NCI-H1417 (cell line): ENCODE measurements at regions not wholly inside any gene's neighbourhood (a gene's known extent, or its start where the extent isn't known, plus 50 kb on each side); places are given as distances from the start of the nearest gene placed in this dataset.

Experiments used
- DNase-seq, 3 experiments: peaks; one replicate each; lab custom pipeline; 2025; lab: John Stamatoyannopoulos, UW

DNA sequence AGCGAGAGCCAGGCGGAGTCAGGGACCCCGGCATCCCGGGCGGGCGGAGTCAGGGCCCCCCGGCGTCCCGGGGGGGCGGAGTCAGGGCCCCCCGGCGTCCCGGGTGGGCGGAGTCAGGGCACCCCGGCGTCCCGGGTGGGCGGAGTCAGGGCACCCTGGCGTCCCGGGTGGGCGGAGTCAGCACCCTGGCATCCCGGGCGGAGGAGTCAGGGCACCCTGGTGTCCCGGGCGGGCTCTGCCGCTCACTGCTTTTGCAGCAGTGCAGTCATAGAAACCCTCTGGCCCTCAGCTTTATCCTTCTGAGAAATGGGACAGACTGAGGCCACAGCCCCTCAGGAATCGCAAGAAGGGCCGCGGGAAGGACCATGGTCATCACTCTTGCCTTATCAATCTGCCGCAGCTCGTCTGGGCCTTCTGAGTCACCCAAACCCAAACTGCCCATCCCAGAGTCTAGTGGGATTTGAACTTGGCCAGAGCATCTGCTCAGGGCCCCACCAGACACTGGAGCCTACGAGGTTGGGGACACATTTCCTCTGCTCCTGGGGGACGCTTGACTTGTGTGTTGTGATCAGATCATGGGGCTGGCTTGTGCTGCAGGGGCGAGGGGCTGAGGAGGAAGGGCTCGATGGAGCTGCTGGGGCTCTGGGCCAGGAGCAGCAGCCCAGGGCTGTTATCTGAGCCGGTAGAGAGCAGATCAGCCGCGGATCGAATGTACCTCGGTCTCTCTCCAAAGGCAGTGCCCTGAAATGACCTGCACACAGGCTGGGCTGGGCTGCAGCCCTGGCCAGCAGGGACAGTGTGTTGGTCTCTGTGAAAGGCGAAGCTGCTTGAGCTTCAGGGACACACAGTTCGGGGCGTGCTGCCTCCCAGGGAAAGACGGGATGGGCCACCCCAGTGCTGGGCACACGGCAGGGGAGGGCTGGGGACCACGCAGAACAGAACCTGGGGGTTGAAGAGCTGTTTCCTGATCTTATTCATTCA lies 290.1 kb upstream of the HDAC4 start:
- DNase-seq, result no peak

GRCh38 chr2:239689985-239690384 lies 289.2 kb upstream of the HDAC4 start:
- DNase-seq, result peak in 1 of 3 experiments; percentile 4

DNA sequence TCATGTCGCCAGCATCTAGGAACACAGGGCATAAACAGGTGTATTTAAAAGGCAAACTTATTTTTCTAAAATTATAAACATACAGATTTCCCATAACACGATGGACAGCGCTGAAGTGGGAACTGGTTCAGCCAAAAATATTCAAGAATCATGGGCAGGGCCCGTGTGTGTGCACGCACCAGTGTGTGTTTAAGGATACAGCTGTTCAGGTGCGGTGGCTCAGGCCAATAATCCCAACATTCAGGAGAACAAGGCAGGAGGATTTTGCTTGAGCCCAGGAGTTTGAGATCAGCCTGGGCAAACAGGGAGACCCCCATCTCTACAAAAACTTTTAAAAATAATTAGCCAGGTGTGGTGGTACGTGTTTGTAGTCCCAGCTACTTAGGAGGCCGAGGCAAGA lies 288.6 kb upstream of the HDAC4 start:
- no peak for DNase-seq

DNA sequence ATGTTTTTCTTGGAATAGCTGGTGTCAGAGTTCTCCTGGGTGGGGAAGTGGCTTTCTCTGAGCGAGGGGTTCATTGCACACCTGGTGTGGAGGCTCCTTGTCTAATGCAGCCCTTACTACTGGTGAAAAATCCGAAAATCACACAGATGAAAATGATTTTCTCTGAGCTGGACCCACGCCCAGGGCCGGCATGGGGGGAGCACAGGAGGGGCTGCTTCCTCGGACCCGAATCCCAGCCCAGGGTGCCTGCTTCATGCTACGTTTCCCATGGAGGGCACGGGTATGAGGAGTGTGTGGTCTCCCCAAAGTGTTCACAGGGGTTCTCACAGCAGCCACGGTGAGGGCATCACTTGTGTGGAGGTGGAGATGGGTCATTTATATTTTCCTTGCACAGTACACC lies 288.0 kb upstream of the HDAC4 start:
- DNase-seq, result no peak

- DNase-seq, result no peak
These were observed 287.4 kb upstream of the HDAC4 start for GRCh38 chr2:239688122-239688681.

DNA sequence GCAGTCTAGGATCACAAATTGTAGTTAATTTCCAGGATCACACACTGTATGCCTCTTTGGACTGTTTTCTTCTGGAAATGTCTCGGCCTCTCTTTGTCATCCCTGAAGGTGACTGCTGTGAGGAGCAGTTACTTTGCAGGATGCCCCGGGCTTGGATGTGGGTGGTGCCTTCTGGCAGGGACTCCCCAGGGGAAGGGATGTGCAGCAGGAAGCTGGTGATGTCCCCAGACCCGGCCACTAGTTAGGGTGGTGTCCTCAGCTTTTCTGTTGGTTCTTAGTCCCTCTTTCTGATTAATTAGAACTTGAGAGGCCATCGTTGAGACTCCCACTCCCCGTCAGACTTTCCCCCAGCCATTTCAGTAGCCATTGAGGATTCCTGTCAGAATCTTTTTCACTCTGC lies 286.6 kb upstream of the HDAC4 start:
- no peak for DNase-seq

DNA sequence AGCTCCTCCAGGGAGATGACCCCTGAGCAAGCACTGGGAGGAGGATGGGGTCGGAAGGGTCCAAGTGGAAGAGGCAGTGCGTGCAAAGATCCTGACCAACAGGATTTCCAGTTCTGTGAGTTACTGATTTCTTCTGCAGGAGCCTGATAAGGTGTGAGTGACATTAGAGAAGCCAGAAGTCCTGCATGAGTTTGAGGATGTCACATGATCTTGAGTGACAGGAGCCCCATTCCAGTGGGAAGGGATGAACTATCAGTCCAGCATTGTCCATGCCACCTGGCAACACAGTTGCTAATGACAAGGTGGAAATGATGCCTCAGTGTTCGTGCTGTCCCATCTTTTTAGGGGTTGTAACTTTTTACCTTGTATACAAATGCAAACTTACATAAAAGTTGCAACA lies 285.1 kb upstream of the HDAC4 start:
- no peak for DNase-seq

GRCh38 chr2:239685556-239685955 lies 284.7 kb upstream of the HDAC4 start:
- DNase-seq, result no peak

DNA sequence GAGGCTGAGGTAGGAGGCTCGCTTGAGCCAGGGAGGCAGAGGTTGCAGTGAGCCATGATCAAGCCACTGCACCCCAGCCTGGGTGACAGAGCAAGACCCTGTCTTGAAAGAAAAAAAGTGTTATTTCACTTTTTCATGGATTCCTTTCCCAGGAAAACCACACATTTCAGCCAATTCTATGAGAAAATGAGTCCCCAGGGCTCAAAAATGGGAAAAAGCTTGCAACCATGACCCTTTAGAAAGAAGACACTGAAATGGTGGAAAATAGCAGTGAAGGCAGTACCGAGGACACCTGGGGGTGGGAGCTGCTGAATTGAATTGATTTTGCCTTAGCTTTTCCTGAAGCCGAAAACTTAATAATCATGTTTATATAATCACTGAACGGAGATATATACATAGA lies 284.2 kb upstream of the HDAC4 start:
- no peak for DNase-seq

GRCh38 chr2:239684271-239684810 lies 283.5 kb upstream of the HDAC4 start:
- DNase-seq, result no peak

DNA sequence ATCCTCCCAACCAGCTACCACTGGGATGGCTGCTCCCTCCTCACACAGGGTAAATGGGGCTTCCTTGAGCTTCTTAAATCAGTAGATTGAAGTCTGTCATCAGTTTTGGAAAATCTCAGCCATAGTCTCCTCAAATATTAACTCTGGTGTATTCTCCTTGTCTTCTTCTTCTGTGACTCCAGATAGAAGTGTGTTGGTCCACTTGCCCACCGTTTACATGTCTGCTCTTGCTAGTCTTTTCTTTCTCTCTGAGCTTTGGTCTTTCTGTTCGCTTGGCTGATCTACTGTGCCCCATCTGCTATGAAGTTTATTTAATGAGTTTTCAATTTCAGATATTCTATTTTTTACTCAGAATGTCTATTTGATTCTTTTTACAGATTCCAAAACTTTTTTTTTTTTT lies 281.7 kb upstream of the HDAC4 start:
- no peak for DNase-seq

DNA sequence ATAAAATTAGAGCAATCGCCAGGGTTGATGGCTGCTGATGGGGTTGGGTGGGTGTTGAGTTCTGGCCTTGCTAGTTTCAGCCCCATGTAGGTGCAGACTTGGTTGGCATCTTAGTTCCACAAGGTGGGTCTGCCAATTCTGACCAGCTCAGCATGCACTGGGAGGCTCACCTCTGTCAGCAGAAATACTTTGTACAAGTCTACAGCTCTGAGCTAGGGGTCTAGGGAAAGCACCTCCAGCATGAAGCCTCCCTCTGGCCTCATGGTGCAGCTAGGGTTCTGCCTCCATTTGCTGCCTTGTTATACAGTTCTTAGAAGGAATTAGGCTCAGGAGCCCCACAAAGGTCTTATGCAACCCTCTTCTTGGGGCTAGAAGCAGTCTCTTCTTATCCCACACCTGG lies 278.9 kb upstream of the HDAC4 start:
- DNase-seq, result no peak

GRCh38 chr2:239678666-239679296 lies 278.0 kb upstream of the HDAC4 start:
- no peak for DNase-seq

DNA sequence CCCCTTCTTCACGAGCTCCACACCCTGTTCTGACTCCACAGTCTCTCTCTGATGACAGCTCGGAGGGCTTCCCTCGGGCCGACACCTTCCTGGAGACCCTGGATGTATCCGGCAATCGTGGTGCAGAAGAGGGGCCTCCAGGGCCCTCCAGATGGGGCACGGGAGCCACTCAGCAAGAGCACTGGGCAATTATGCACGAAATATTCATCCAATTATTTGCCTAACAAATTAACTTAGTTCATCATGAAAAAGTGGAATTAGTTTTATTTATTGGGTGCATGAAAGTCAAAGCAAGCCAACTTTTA lies 277.3 kb upstream of the HDAC4 start:
- DNase-seq, result no peak

DNA sequence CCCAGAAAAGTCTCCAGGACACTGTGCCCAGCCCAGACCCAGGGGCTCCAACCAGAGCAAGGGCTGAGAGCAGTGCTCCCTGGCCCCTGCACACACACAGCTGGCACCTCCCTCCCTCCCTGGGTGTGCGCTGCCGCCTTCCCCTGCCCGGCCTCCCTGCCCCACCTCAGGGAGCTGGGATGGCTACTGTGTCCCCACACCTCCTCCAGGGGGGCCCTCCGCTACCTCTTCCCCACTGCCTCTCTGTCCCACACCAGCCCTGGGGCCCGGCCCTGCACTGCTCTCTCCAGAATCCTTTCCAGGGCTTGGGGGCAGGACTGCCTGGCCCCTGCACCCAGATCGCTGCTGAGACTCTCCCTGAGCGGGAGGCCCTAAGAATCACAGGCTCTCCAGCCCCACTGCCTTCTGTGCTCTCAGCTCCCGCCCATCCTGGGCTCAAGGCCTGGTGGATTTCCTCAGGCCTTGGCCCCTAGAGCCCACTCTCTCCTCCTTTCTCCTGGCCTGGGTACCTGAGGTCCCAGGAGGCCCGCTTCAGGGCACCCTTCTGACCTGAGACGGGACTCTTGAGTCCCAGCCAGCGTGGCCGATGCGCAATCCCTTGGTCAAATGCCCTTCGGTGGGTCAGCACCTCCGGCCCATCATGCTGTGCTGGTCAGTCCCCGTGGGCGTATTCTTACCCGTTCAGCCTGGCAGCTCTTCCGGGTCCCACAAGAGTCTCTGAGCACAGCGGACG lies 276.8 kb upstream of the HDAC4 start:
- DNase-seq, result no peak

- no peak for DNase-seq
These were observed 276.1 kb upstream of the HDAC4 start for GRCh38 chr2:239676716-239677452.

DNA sequence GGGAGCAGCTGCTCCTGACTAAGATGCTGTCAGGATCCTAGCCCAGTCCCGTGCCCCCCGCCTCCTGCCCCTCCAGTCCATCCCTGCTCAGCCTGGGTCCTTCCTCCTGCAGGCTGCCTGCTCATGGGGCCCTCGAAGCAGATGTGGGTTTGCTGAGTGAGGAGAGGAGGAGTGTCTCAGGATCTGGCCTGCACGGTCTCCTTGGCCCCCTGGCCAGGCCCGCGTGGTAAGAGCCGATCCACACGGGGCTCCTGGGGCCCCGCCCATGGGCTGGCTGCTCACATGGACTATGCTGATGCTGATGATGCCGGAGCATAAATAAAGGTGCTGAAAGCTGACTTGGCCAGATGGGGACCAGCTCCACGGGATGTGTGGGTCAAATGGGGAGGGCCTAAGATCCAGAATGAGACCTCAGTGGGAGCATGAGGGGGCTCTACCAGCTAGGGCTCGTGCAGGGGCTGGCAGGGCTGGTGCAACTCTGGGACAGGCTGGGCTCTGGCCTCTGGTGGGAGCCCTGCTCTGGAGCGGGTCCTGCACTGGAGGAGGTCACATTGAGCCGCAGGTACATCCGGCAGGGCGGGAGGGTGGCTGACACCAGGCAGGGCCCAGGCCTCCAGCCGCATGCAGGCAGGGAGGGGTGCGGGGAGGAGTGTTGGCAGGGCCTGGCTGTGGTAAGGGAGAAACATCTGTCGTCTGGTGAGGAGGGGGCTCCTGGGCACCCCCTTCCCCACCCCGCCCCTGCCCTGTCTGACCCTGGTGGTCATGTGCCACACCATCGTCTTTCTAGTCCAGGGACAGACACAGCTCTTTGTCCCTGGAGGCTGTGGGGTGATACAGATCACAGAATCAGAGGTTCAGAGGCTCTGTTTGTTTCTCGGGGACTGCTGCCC lies 275.3 kb upstream of the HDAC4 start:
- no peak for DNase-seq

DNA sequence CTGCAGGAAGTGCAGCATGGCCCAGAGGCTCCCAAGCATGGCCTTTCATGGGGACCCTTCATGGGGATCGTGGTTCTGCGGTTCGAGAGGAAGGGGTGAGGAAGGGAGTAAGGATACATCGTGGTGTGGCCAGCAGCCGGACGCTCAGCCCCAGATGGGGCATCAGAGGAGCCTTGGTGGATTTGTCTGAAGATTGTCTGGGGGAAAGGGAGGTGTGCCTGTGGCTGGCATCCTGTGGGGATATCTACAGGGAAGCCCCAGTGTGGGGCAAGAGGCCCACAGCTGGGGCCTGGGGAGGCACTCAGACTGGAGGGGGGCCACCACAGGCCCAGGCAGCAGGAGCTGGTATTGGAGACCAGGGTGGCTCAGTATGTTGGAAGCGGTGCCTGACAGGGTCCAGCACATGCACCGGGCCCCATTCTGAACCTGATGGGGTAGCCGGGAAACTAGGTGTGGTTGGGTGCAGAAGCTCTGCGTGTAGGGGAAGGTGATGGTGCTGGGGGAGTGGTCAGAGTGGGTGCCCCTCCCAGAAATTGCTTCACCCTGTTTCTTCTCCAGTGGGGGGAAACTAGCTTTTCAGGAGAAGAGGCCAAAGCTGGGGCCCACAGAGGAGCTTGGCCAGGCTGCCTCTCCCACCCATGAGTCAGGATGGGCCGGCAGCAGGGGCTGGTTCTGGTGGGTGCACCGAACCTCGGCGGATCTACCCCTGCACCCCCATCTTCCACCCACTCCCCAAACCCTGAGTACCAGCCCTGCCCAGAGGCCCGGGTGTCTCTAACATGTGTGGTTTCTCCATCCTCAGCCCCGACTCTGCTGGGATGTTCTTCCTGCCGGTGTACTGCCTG lies 274.4 kb upstream of the HDAC4 start:
- DNase-seq, result no peak

DNA sequence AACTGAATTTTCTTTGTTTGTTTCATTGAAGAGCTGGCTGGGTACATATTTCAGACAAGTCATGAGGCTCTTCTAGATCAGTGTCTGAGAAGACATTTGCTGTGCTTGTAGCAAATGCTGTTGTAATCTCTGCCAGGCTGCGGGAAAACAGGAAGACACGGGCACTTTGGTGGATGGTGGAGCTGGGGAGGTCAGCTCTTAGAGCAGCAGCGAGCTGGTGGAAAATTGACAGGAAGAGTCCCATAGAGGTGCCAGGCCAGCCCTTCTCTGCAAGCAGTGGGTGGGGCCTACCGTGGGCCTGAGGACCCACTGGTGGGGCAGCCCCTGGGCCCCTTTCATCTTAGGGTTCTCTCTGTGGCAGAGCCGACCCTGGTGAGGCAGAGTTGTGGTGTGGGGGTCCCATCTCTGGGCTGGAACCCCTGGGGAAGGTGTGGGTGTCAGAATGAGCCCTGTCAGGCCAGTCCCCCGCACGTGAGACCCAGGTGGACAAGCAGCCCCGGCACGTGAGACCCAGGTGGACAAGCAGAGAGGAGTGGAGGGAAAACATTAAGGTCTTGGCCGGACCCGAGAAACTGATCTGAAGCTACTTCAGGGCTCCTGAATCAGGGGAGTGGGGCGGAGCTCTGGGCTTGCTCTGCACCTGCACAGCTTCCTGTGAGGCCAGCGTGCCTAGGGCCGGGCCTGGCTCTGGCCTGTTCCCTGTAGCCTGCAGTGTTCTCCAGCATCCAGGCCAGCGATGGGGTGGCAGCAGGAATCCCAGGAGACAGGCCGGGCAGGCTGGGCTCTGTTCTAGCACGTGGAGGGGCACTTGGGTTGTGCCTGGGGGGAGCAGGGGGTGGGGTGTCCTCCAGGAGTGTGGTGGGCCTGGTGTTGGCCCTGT lies 273.5 kb upstream of the HDAC4 start:
- no peak for DNase-seq
